CD4-positive, CD25-positive, alpha-beta regulatory T cell (primary cell): ENCODE measurements at regions not wholly inside any gene's neighbourhood (a gene's known extent, or its start where the extent isn't known, plus 50 kb on each side); places are given as distances from the start of the nearest gene placed in this dataset.

Source experiments
- ATAC-seq, 2 donors: fragments of 150-1000 bp; cut with Tn5 transposase; one replicate each; pipeline ENCODE4 v1.10.0; 2021; ENCODE audit warnings: low read depth in 2 of 2, moderate number of reproducible peaks in 2 of 2, moderate library complexity in 1 of 2
- DNase-seq, 3 donors: peaks; one replicate each; pipeline versions ENCODE4 v3.0.0 to v3.0.0-alpha.2; 2012 to 2022; ENCODE audit warnings: mixed read lengths in 1 of 3
- H3K27ac ChIP-seq: one replicate; pipeline ENCODE4 v1.7.0; 2013; ENCODE audit warnings: mild to moderate bottlenecking, low read length; ENCODE audit not compliant: insufficient read depth, poor library complexity, severe bottlenecking
- H3K27me3 ChIP-seq: one replicate; pipeline ENCODE4 v1.7.0; 2013; ENCODE audit warnings: low read length; ENCODE audit not compliant: control insufficient read depth, insufficient read depth
- H3K36me3 ChIP-seq: one replicate; pipeline ENCODE4 v1.7.0; 2013; ENCODE audit warnings: mild to moderate bottlenecking, low read length, moderate library complexity; ENCODE audit not compliant: control insufficient read depth, insufficient read depth
- H3K4me1 ChIP-seq: 2 replicates; pipeline ENCODE4 v1.7.0; 2013; ENCODE audit warnings: mild to moderate bottlenecking, low read length; ENCODE audit not compliant: insufficient read depth, control insufficient read depth, poor library complexity, severe bottlenecking
- H3K4me3 ChIP-seq: one replicate; pipeline ENCODE4 v1.7.0; 2013; ENCODE audit warnings: low read depth, mild to moderate bottlenecking, low read length, moderate library complexity
- H3K9me3 ChIP-seq, 2 experiments: 1 replicate in 1 of 2; 2 replicates in 1 of 2; pipeline ENCODE4 v1.7.0; 2013; ENCODE audit warnings: low read length in 2 of 2, mild to moderate bottlenecking in 1 of 2, moderate library complexity in 1 of 2; ENCODE audit not compliant: control insufficient read depth in 2 of 2
- H3K27ac Mint-ChIP-seq, 3 donors: one replicate each; pipeline ENCODE4 v1.8.0; 2020 to 2022; ENCODE audit warnings: mild to moderate bottlenecking in 3 of 3, mixed read lengths in 3 of 3, moderate library complexity in 2 of 3
- H3K27me3 Mint-ChIP-seq: one replicate; pipeline ENCODE4 v1.8.0; 2022; ENCODE audit warnings: mild to moderate bottlenecking, mixed read lengths
- H3K36me3 Mint-ChIP-seq: one replicate; pipeline ENCODE4 v1.8.0; 2020; ENCODE audit warnings: mixed read lengths
- H3K4me1 Mint-ChIP-seq, 4 donors: one replicate each; pipeline ENCODE4 v1.8.0; 2020 to 2022; ENCODE audit warnings: mixed read lengths in 4 of 4, mild to moderate bottlenecking in 1 of 4
- H3K4me3 Mint-ChIP-seq, 4 donors: one replicate each; pipeline ENCODE4 v1.8.0; 2020 to 2022; ENCODE audit warnings: mild to moderate bottlenecking in 4 of 4, mixed read lengths in 4 of 4, moderate library complexity in 3 of 4
- H3K9me3 Mint-ChIP-seq, 7 donors: one replicate each; pipeline ENCODE4 v1.8.0; 2020 to 2022; ENCODE audit warnings: mixed read lengths in 7 of 7, mild to moderate bottlenecking in 3 of 7, moderate library complexity in 2 of 7

DNA sequence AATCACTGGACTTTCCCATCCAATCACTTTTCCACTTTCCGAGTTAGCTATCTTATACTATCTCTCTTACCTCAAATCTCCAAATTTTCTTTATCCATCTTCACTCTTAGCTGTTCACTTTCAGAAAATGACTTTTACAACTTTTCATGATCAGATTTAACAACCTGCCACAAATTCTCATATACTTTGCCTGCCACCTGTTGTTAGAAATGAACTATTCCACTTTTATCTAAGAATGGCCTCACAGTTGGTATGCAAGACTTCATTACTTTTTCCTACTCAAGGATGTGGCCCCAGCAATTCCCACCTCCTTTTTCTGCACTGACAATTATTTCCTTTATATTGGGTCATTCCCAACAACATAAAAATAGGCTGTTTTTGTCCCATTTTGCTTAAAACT is 93.6 kb upstream of the DEPDC1 start:
- no peak overlapping the region for H3K4me3 ChIP-seq
- no peaks in the 10 kb centered on the region for H3K4me1 ChIP-seq
- no peaks in the 10 kb centered on the region for H3K9me3 ChIP-seq
- Mint-ChIP-seq H3K27ac (no peak overlapping the region), H3K36me3 (no peaks in the 10 kb centered on the region), H3K4me1 (no peaks in the 10 kb centered on the region), H3K9me3 (peaks cover 0 to 9% (median 0%) of the 10 kb centered on the region in 7 donors), H3K27me3 (no peaks in the 10 kb centered on the region), H3K4me3 (no peak overlapping the region)
- H3K36me3 ChIP-seq, result no peaks in the 10 kb centered on the region
- no peak for DNase-seq
- no peak overlapping the region for H3K27ac ChIP-seq
- no peaks in the 10 kb centered on the region for H3K27me3 ChIP-seq
- no peak for ATAC-seq

DNA sequence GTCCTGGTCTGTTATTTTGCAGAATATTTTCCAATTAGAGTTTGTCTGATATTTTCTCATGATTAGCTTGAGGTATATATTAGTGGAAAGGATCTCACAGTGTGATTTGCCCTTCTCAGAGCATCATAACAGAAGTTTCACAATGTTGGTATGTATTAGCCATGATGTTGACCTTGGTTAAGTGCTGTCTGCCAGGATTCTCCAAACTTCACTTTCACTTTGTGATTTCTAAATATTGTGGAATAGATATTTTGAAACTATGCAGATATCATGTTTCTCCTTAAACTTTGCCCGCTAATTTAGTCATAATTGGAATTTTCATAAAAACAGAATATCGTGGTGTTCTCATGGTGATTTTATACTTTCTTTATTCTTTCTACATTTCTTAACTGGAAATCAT is 98.0 kb upstream of the DEPDC1 start:
- ATAC-seq, result no peak
- H3K27ac ChIP-seq, result no peak overlapping the region

DNA sequence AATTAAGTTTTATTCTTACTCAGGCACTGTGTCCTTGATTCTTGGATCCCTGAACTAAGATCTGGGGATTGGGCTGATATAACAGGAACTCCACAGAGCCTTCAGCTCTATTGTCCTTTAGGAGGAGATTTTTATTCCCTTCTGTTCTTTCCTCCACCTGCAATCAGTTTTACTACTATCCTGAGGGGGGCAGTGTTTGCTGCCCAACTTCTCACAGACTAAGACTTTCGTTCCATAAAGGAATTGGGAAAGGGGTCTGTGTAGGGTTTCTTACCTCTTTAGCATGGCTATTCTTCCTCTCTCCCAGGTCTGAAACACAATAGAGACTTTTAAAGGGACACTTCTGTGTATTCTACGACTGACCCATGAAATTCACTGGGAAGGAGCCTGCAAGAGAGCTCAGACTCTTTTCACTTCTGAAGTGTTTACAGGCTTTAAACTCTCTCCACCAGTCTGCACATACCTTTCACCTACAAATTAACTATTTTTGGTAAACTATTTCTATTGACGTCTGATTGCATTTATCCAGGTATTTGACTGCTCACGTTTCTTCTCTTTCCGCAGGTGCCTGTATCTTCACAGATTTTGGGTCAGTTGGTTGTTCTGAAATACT is 103.3 kb upstream of the DEPDC1 start:
- DNase-seq, result no peak
- ATAC-seq, result no peak
- Histone ChIP-seq H3K27me3 (no peaks in the 10 kb centered on the region), H3K36me3 (no peaks in the 10 kb centered on the region), H3K9me3 (no peaks in the 10 kb centered on the region), H3K27ac (no peak overlapping the region), H3K4me3 (no peak overlapping the region), H3K4me1 (no peaks in the 10 kb centered on the region)
- Mint-ChIP-seq H3K27me3 (no peaks in the 10 kb centered on the region), H3K27ac (no peak overlapping the region), H3K36me3 (no peaks in the 10 kb centered on the region), H3K4me1 (no peaks in the 10 kb centered on the region), H3K9me3 (peaks cover 0 to 15% (median 0%) of the 10 kb centered on the region in 7 donors), H3K4me3 (no peak overlapping the region)

More for the DNA sequence above, 98.0 kb upstream of the DEPDC1 start:
- Mint-ChIP-seq H3K4me3 (no peak overlapping the region), H3K27me3 (no peaks in the 10 kb centered on the region), H3K27ac (no peak overlapping the region), H3K9me3 (peaks cover 0 to 9% (median 2%) of the 10 kb centered on the region in 7 donors), H3K4me1 (no peaks in the 10 kb centered on the region), H3K36me3 (no peaks in the 10 kb centered on the region)
- H3K27me3 ChIP-seq, result no peaks in the 10 kb centered on the region
- H3K4me3 ChIP-seq, result no peak overlapping the region
- no peaks in the 10 kb centered on the region for H3K36me3 ChIP-seq
- H3K4me1 ChIP-seq, result no peaks in the 10 kb centered on the region
- H3K9me3 ChIP-seq, result no peaks in the 10 kb centered on the region
- no peak for DNase-seq

DNA sequence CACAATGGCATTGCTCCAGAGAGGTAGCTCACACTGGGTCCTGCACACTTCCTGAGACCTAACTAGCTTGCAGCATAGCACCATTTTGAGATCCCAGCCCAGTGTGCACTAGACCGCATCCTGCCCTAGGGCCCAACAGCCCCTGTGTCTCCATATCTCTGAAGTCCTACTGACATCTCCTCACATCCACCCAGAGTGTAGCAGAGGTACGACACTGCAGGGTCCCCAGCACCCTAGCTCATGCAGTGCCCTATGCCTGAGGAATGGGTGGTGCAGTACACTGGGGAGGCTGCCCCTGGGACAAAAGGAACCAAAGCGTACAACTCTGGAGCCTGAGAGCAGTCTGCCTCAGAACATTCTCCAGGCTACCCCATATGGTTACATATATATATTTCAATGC is 111.4 kb upstream of the DEPDC1 start:
- Mint-ChIP-seq H3K27ac (no peak overlapping the region), H3K4me3 (no peak overlapping the region), H3K36me3 (no peaks in the 10 kb centered on the region), H3K9me3 (peaks cover 2 to 12% (median 3%) of the 10 kb centered on the region in 7 donors), H3K27me3 (no peaks in the 10 kb centered on the region), H3K4me1 (no peaks in the 10 kb centered on the region)
- DNase-seq (no peak), ATAC-seq (no peak)
- H3K27ac ChIP-seq, result no peak overlapping the region
- no peaks in the 10 kb centered on the region for H3K27me3 ChIP-seq
- H3K36me3 ChIP-seq, result no peaks in the 10 kb centered on the region
- no peaks in the 10 kb centered on the region for H3K4me1 ChIP-seq
- H3K9me3 ChIP-seq, result peaks cover 0 to 7% of the 10 kb centered on the region in 2 experiments
- H3K4me3 ChIP-seq, result no peak overlapping the region

GRCh38 chr1:68615312-68615711 is 118.4 kb upstream of the DEPDC1 start:
- Histone ChIP-seq H3K4me3 (no peak overlapping the region), H3K9me3 (peaks cover 4 to 12% of the 10 kb centered on the region in 2 experiments), H3K27me3 (no peaks in the 10 kb centered on the region), H3K27ac (no peak overlapping the region), H3K4me1 (no peaks in the 10 kb centered on the region), H3K36me3 (no peaks in the 10 kb centered on the region)
- Mint-ChIP-seq H3K36me3 (no peaks in the 10 kb centered on the region), H3K27ac (no peak overlapping the region), H3K4me1 (no peaks in the 10 kb centered on the region), H3K4me3 (no peak overlapping the region), H3K27me3 (no peaks in the 10 kb centered on the region), H3K9me3 (peaks cover 0 to 24% (median 3%) of the 10 kb centered on the region in 7 donors)
- ATAC-seq (no peak), DNase-seq (no peak)

- DNase-seq, result no peak
- H3K9me3 ChIP-seq, result peaks cover 4 to 16% of the 10 kb centered on the region in 2 experiments
- H3K27ac Mint-ChIP-seq, result no peak overlapping the region
- H3K4me1 ChIP-seq, result no peaks in the 10 kb centered on the region
- H3K36me3 Mint-ChIP-seq, result no peaks in the 10 kb centered on the region
- H3K27me3 ChIP-seq, result no peaks in the 10 kb centered on the region
- no peaks in the 10 kb centered on the region for H3K36me3 ChIP-seq
- peaks cover 0 to 21% (median 7%) of the 10 kb centered on the region in 7 donors for H3K9me3 Mint-ChIP-seq
- no peak for ATAC-seq
- H3K4me3 ChIP-seq, result no peak overlapping the region
- no peak overlapping the region for H3K4me3 Mint-ChIP-seq
- no peaks in the 10 kb centered on the region for H3K27me3 Mint-ChIP-seq
- no peak overlapping the region for H3K27ac ChIP-seq
- H3K4me1 Mint-ChIP-seq, result no peaks in the 10 kb centered on the region
Measured at GRCh38 chr1:68617942-68618341, 121.1 kb upstream of the DEPDC1 start.

GRCh38 chr1:68620571-68620970 is 123.7 kb upstream of the DEPDC1 start:
- Mint-ChIP-seq H3K36me3 (no peaks in the 10 kb centered on the region), H3K27ac (no peak overlapping the region), H3K9me3 (peaks cover 0 to 21% (median 7%) of the 10 kb centered on the region in 7 donors)

DNA sequence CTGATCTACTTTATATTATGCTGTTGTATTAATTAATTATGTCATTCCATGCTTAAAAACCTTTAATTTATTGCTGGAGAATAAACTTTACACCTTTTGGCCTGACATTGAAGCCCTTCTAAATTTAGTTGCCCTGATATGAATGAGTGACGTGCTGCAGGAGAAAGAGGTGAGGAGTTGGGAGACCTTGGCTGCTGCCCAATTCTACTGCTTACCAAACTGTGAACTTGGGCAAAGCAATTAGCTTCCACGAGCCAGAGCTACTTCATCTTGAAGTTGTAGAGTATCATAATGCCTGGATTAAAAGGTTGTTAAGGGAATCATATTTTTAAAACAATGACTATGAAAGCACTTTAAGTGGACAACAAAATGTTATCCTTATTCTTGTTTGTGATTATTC is 126.8 kb upstream of the DEPDC1 start:
- DNase-seq, result no peak
- Mint-ChIP-seq H3K4me3 (no peak overlapping the region), H3K27ac (no peak overlapping the region), H3K9me3 (peaks cover 0 to 21% (median 4%) of the 10 kb centered on the region in 7 donors), H3K27me3 (no peaks in the 10 kb centered on the region), H3K36me3 (no peaks in the 10 kb centered on the region), H3K4me1 (no peaks in the 10 kb centered on the region)
- no peak overlapping the region for H3K27ac ChIP-seq
- no peak for ATAC-seq
- no peaks in the 10 kb centered on the region for H3K36me3 ChIP-seq
- H3K4me1 ChIP-seq, result no peaks in the 10 kb centered on the region
- no peaks in the 10 kb centered on the region for H3K27me3 ChIP-seq
- peaks cover 4 to 13% of the 10 kb centered on the region in 2 experiments for H3K9me3 ChIP-seq
- H3K4me3 ChIP-seq, result no peak overlapping the region

More at GRCh38 chr1:68620571-68620970, 123.7 kb upstream of the DEPDC1 start:
- Histone ChIP-seq H3K27me3 (no peaks in the 10 kb centered on the region), H3K9me3 (peaks cover 4 to 13% of the 10 kb centered on the region in 2 experiments), H3K27ac (no peak overlapping the region), H3K36me3 (no peaks in the 10 kb centered on the region), H3K4me1 (no peaks in the 10 kb centered on the region), H3K4me3 (no peak overlapping the region)
- Mint-ChIP-seq H3K4me3 (no peak overlapping the region), H3K4me1 (no peaks in the 10 kb centered on the region), H3K27me3 (no peaks in the 10 kb centered on the region)
- ATAC-seq, result no peak
- DNase-seq, result no peak
